ENCODE measurements at regions not wholly inside any gene's neighbourhood (a gene's known extent, or its start where the extent isn't known, plus 50 kb on each side); places are given as distances from the start of the nearest gene placed in this dataset.
"Not testable (repeated sequence)": the region's sequence is repeated elsewhere in the genome, so short reads cannot be mapped to it uniquely, and the experiment has no call there.

- no peak for DNase-seq
Measured at GRCh38 chr21:28877318-28877884, 115.3 kb downstream of the LTN1 start.

DNA sequence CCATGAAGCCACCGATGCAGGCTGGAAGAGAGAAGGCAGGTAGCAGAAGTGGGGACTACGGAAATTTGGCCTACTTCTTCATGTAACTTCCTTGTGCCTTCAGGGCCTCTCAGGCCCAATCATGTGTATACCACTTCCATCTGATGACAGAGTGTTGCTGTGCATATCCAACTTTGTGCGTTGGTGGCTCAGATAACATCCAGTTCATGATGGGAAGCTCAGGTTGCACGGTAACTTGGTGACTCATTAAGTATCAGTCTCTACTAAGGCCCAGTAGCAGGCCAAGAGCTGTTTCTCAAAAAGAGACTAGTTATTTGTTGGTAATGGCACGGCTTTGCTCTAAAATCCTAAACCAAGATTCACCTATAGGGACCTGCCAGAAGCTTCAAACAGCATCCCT is 117.6 kb downstream of the LTN1 start:
- no peak for DNase-seq

DNA sequence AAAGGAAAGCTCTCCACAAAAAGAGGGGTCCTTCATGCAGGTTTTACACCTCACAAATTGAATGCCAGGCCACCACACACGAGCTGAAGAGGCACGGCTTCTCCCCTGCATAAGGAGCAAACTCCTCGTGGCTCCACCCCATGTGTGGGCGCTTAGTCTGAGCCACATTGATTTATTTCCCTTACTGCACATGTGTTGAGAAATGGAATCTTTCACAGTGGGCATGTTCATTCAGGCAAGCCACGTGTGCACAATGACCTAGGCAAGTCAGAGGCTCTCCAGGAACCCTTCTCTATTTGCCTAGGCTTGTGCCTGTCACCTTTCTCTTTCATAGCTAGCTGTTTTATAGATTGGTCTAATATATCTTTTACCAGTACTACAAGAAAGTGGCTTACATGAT is 120.5 kb downstream of the LTN1 start:
- no peak for DNase-seq

DNA sequence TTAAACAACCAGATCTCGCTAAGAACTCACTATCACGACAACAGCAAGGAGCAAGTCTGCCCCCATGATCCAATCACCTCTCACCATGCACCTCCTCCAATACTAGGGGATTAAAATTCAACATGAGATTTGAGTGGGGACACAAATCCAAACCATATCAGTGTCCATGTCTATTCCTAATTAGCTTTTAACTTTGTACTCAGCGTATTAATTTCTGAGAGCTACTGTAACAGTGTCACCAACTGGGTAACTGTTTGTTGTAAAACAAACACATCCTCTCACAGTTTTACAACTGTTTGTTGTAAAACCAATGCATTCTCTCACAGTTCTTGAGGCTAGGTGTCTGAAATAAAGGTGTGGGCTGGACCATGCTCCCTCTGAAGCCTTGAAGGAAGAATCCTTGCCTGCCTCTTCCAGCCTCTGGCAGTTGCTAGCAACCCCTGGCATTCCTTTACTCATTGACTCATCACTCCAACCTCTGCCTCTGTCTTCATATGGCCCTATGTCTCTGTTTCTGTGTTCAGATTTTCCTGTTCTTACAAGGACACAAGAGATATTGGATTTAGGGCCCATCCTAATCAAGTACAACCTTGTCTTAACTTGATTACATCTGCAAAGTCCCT is 121.2 kb downstream of the LTN1 start:
- no peak for DNase-seq

GRCh38 chr21:28867401-28867800 is 125.3 kb downstream of the LTN1 start:
- DNase-seq = no peak

- DNase-seq = no peak
Measured at GRCh38 chr21:28865488-28866186, 127.0 kb downstream of the LTN1 start.

DNA sequence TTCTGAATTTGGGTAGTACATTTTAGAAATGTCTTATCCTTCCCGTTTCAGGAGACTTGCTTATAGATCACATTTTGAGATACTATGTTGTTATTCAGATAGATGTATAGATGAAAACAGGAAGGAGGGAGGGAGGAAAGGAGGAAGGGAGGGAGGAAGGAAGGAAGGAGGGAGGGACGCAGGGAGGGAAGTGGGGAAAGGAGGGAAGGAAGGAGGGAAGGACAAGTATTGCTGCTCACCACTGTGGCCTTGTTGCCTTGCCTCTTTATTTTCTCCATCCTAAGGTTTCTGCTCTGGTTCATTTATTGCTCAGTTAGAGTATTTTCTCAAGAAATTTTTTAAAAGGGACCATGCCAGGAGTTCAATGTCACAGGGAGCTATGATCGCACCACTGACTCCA is 134.3 kb downstream of the LTN1 start:
- no peak for DNase-seq

DNA sequence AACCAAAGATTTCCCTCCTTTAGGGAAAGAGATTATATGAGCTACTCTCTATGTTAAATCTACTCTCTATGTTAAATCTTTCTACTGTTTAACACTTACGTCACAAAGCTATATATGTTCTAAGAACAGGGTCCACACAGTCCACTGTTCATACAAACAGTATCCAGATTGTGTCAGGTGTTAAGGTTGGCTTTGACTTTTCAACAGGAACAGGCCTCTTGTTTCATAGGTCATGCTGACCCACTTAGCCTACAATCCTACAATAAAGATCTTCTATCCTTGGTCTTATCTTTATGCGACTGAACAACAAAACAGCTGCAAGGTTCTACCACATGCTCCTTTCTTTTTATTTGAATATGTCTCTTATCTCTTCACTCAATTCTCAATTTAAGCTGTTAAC is 134.9 kb downstream of the LTN1 start:
- no peak for DNase-seq

DNA sequence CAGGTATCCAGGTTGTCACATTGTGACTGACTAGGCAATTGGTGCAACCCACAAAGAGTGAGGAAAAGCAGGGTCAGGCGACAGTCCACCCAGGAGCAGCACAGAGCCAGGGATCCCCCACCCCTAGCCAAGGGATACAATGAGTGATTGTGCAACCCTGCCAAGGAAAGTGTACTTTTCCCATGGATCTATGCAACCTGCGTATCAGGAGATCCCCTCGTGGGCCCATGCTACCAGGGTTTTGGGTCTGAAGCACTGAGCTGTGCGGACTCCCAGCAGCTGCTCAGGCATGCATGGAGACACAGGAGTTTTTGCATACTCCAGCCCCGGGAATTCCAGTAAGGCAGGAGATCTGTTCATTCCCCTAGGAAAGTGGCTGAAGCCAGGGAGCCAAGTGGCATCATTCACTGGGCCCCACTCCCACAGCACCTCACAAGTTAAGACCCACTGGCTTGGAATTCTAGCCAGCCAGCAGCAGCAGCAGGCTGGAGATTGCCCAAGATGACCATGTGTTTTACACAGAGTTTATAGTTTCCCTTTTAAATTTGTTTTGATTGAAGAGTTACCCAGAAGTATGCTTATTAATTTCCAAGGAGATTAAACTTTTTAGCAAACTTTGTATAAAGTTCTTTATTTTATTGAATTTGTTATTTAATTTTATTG is 136.0 kb downstream of the LTN1 start:
- no peak for DNase-seq

- no peak for DNase-seq
Measured at GRCh38 chr21:28852706-28853105, 140.0 kb downstream of the LTN1 start.

GRCh38 chr21:28851645-28852044 is 141.0 kb downstream of the LTN1 start:
- DNase-seq = no peak

GRCh38 chr21:28839237-28839636 is 153.4 kb downstream of the LTN1 start:
- DNase-seq = not testable (repeated sequence)

GRCh38 chr21:28837426-28837825 is 155.3 kb downstream of the LTN1 start:
- DNase-seq = not testable (repeated sequence)

- not testable (repeated sequence) for DNase-seq
Measured at GRCh38 chr21:28836588-28836987, 156.1 kb downstream of the LTN1 start.

- no peak for DNase-seq
Measured at GRCh38 chr21:28834335-28835238, 158.1 kb downstream of the LTN1 start.

DNA sequence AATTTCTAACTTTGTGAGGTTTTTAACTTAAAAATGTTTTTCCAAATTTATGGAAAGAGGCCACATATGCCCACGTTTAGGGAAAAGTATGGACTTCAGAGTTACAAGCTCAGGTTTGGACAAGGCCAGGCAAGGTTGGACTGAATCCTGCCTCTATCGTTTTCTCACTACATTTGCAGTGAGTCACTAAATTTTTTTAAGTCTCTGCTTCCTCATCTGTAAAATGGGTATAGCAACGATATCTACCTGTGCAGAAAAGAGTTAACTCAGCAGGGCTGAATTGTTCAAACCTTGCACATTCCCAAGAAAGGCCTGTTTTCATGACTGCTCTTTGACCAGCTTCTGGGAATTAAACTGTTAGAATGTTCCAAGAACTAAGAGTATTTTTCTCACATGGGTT is 159.1 kb downstream of the LTN1 start:
- no peak for DNase-seq

GRCh38 chr21:28833182-28833581 is 159.5 kb downstream of the LTN1 start:
- no peak for DNase-seq

- DNase-seq = no peak
Measured at GRCh38 chr21:28832715-28833061, 160.0 kb downstream of the LTN1 start.

GRCh38 chr21:28832013-28832714 is 160.5 kb downstream of the LTN1 start:
- DNase-seq = no peak

- DNase-seq = no peak
Measured at GRCh38 chr21:28828981-28829380, 163.7 kb downstream of the LTN1 start.

GRCh38 chr21:28828021-28828420 is 164.7 kb downstream of the LTN1 start:
- DNase-seq = no peak

DNA sequence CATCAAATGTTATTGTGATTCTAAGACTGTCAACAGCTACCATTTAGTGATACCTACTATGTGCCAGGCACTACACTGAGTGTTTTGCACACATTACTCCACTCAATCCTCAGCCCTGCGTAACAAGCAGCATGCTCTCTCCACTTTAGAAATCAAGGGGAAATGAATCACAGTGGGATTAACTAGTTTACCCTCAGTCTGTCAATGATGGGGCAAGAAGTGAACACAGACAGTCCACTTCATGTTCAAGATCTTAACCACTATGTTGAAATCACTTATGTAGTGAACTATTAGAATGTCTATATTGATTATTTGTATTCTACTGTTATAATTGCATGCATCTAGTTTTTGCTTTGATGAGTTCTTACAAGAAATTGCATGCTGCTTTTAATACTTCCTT is 165.3 kb downstream of the LTN1 start:
- no peak for DNase-seq
